Endothelial cell of umbilical vein (primary cell): ENCODE measurements at regions not wholly inside any gene's neighbourhood (a gene's known extent, or its start where the extent isn't known, plus 50 kb on each side); places are given as distances from the start of the nearest gene placed in this dataset.

Experiments used
- BruUV-seq: library from RNA; stranded (reverse); fragments of 400-500 nt; replicated peaks from 2 replicates; lab custom pipeline; 2021; lab: Mats Ljungman, UMichigan
- CTCF ChIA-PET: fragments of 300-600, 350-600 bp; sonication (Branson Sonifier 250); formaldehyde crosslinking; loops from one replicate; lab custom pipeline; 2021; ENCODE audit warnings: antibody characterized with exemption, inconsistent platforms; lab: Charles Lee
- POLR2A ChIA-PET: fragments of 300-600, 350-600 bp; sonication (Branson Sonifier 250); formaldehyde crosslinking; loops from one replicate; lab custom pipeline; 2021; ENCODE audit warnings: antibody characterized with exemption, inconsistent platforms; lab: Charles Lee
- DNase-seq: peaks from one replicate; pipeline ENCODE4 v3.0.0-alpha.2; 2011; ENCODE audit warnings: low read depth, low spot score
- FAIRE-seq: peaks from 2 replicates; lab custom pipeline; 2011; peaks lifted over from hg19 to GRCh38; lab: Jason Lieb, UNC
- H2AFZ ChIP-seq: 2 replicates; pipeline ENCODE4 v1.6.0; 2012; ENCODE audit warnings: low read depth, low read length, control low read depth, inconsistent platforms
- H3K27ac ChIP-seq: 2 replicates; pipeline ENCODE4 v1.5.1; 2011; ENCODE audit warnings: low read depth, mild to moderate bottlenecking, control low read depth, low read length, moderate library complexity; ENCODE audit not compliant: insufficient read depth
- H3K27me3 ChIP-seq, 2 experiments: 2 replicates each; pipeline versions ENCODE4 v1.6.0 to v1.6.1; 2011; ENCODE audit warnings: low read length in 2 of 2, mixed read lengths in 1 of 2; ENCODE audit not compliant: control insufficient read depth in 2 of 2, insufficient read depth in 2 of 2
- H3K36me3 ChIP-seq, 2 experiments: 2 replicates in 1 of 2; 3 replicates in 1 of 2; pipeline ENCODE4 v1.5.1; 2011; ENCODE audit warnings: low read length in 2 of 2, mild to moderate bottlenecking in 1 of 2, moderate library complexity in 1 of 2; ENCODE audit not compliant: control insufficient read depth in 2 of 2, insufficient read depth in 2 of 2; ENCODE audit errors: extremely low read depth in 1 of 2
- H3K4me1 ChIP-seq: 3 replicates; pipeline ENCODE4 v1.5.1; 2011; ENCODE audit warnings: mild to moderate bottlenecking, low read length; ENCODE audit not compliant: control insufficient read depth, insufficient read depth; ENCODE audit errors: extremely low read depth
- H3K4me2 ChIP-seq: 2 replicates; pipeline ENCODE4 v1.6.1; 2011; ENCODE audit warnings: low read length, control low read depth, mixed read lengths; ENCODE audit not compliant: insufficient read depth
- H3K4me3 ChIP-seq, 3 experiments: fragments of 200-600 bp in 1 of 3; sonication (generic), shearing (Covaris generic) in 1 of 3; replicated peaks in 1 of 3; 2 replicates each; pipeline ENCODE4 v1.5.1; 2011 to 2016; ENCODE audit warnings: control low read depth in 3 of 3, low read length in 3 of 3, mild to moderate bottlenecking in 2 of 3, inconsistent platforms in 1 of 3, low read depth in 1 of 3, moderate library complexity in 1 of 3; ENCODE audit not compliant: insufficient read depth in 1 of 3
- H3K79me2 ChIP-seq: 2 replicates; pipeline ENCODE4 v1.6.0; 2012; ENCODE audit warnings: low read length, inconsistent platforms; ENCODE audit not compliant: control insufficient read depth, insufficient read depth
- H3K9ac ChIP-seq: replicated peaks from 2 replicates; pipeline ENCODE3; 2011; ENCODE audit warnings: low read length, control low read depth; ENCODE audit not compliant: insufficient read depth; ENCODE audit errors: extremely low read depth
- H3K9me1 ChIP-seq: replicated peaks from 3 replicates; pipeline ENCODE4 v1.6.0; 2011; ENCODE audit warnings: mild to moderate bottlenecking, low read length; ENCODE audit not compliant: control insufficient read depth, insufficient read depth; ENCODE audit errors: extremely low read depth
- H3K9me3 ChIP-seq: replicated peaks from 2 replicates; pipeline ENCODE4 v1.5.1; 2012; ENCODE audit warnings: low read length, inconsistent platforms; ENCODE audit not compliant: control insufficient read depth, insufficient read depth
- H4K20me1 ChIP-seq: replicated peaks from 2 replicates; pipeline ENCODE3; 2011; ENCODE audit warnings: mild to moderate bottlenecking, low read length; ENCODE audit not compliant: control insufficient read depth, insufficient read depth; ENCODE audit errors: extremely low read depth
- EZH2 ChIP-seq: IDR thresholded peaks from 2 replicates; pipeline ENCODE4 v1.6.1; 2012; ENCODE audit warnings: borderline replicate concordance, low read depth, mild to moderate bottlenecking, moderate library complexity, low read length, inconsistent platforms; ENCODE audit not compliant: severe bottlenecking
- FOS ChIP-seq: IDR thresholded peaks from 2 replicates; pipeline ENCODE4 v1.6.1; 2011; ENCODE audit warnings: mild to moderate bottlenecking, low read length, moderate library complexity, borderline replicate concordance; ENCODE audit not compliant: insufficient read depth
- GATA2 ChIP-seq: IDR thresholded peaks from 2 replicates; pipeline ENCODE4 v1.7.0; 2011; ENCODE audit warnings: low read depth, mild to moderate bottlenecking, moderate library complexity, mixed read lengths, low read length; ENCODE audit not compliant: insufficient read length, insufficient read depth
- JUN ChIP-seq: IDR thresholded peaks from 2 replicates; pipeline ENCODE4 v1.6.1; 2011; ENCODE audit warnings: borderline replicate concordance, low read depth; ENCODE audit not compliant: insufficient read length, insufficient read depth
- MAX ChIP-seq: IDR thresholded peaks from 2 replicates; pipeline ENCODE4 v1.6.1; 2011; ENCODE audit not compliant: insufficient read depth, insufficient read length
- MYC ChIP-seq: IDR thresholded peaks from one replicate; pipeline ENCODE4 v1.6.1; 2011; ENCODE audit warnings: mild to moderate bottlenecking, low read depth, low read length
- POLR2A ChIP-seq: IDR thresholded peaks from 2 replicates; pipeline ENCODE4 v1.6.1; 2012; ENCODE audit warnings: low read depth, mild to moderate bottlenecking, control low read depth, low read length
- POLR2AphosphoS5 ChIP-seq: IDR thresholded peaks from 2 replicates; pipeline ENCODE4 v1.6.1; 2012; ENCODE audit warnings: low read depth, mild to moderate bottlenecking, control low read depth, low read length, moderate library complexity; ENCODE audit not compliant: insufficient read depth
- dilution Hi-C: fragments of 300-500 bp; cut with MboI; formaldehyde crosslinking; loops from one replicate; pipeline ENCODE4 v1.15.0; 2019; ENCODE audit warnings: low sequenced_read_pairs; ENCODE audit not compliant: extremely low pct_ligation_motif_present
- intact Hi-C: fragments of 100-400 bp; cut with micrococcal nuclease; formaldehyde crosslinking; loops from one replicate; pipeline ENCODE4 v1.10.0; 2022
- TF ChIP-seq, protein P1 (sequence below), 2 donors: IDR thresholded peaks; 1 replicate in 1 of 2; 2 replicates in 1 of 2; pipeline ENCODE4 v1.5.1; 2011; ENCODE audit warnings: low read length in 2 of 2, mild to moderate bottlenecking in 2 of 2, moderate library complexity in 2 of 2, control low read depth in 1 of 2, inconsistent platforms in 1 of 2, low read depth in 1 of 2; ENCODE audit not compliant: insufficient read depth in 1 of 2; ENCODE audit errors: extremely low read depth in 1 of 2

DNA sequence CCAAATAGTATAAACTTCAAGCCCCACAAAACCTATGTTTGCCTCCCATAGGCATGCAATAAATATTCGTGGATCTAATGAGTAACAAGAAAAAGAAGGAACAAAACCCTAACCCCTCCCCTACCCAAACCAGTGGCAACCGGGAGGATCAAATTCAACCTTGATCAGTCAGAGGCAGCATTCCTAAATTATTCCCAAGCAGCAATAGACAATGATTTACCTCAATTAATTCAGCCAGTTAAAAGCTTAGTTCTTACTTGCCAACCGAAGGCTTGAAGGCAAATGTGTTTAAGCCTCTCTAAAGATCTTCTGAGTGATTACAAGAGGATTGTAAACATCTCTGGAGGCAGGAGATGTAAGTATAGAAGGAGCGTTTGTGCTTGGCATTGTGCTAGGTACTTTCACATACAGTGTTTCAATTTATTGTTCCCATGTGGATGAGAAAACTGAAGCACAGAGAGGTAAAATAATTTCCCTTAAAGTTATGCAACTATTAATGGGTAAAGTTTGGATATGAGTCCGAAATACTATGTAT is 197.7 kb downstream of the MTX2 start:
- no peak for TF ChIP-seq POLR2A
- TF ChIP-seq, protein P1, sequence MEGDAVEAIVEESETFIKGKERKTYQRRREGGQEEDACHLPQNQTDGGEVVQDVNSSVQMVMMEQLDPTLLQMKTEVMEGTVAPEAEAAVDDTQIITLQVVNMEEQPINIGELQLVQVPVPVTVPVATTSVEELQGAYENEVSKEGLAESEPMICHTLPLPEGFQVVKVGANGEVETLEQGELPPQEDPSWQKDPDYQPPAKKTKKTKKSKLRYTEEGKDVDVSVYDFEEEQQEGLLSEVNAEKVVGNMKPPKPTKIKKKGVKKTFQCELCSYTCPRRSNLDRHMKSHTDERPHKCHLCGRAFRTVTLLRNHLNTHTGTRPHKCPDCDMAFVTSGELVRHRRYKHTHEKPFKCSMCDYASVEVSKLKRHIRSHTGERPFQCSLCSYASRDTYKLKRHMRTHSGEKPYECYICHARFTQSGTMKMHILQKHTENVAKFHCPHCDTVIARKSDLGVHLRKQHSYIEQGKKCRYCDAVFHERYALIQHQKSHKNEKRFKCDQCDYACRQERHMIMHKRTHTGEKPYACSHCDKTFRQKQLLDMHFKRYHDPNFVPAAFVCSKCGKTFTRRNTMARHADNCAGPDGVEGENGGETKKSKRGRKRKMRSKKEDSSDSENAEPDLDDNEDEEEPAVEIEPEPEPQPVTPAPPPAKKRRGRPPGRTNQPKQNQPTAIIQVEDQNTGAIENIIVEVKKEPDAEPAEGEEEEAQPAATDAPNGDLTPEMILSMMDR (IDR thresholded peaks at IDR 0.05; ENCODE audit: extremely low read depth in 1 of 2, insufficient read depth in 1 of 2, low read depth in 1 of 2, low read length in 2 of 2) = no peak
- TF ChIP-seq MAX = no peak
- no peak for TF ChIP-seq POLR2AphosphoS5
- TF ChIP-seq JUN = no peak
- TF ChIP-seq FOS = no peak
- TF ChIP-seq MYC = no peak
- no peak for TF ChIP-seq EZH2
- no peak for TF ChIP-seq GATA2
- intact Hi-C loops = no loop called here

More for the DNA sequence above, 197.7 kb downstream of the MTX2 start:
- Histone ChIP-seq H3K9me3 (no peaks in the 10 kb centered on the region), H3K4me2 (no peak overlapping the region), H3K27ac (no peak overlapping the region), H3K9ac (no peak overlapping the region), H3K4me1 (peaks cover 6% of the 10 kb centered on the region), H3K27me3 (no peaks in the 10 kb centered on the region), H3K36me3 (no peaks in the 10 kb centered on the region), H4K20me1 (no peaks in the 10 kb centered on the region), H3K9me1 (no peaks in the 10 kb centered on the region), H3K79me2 (no peaks in the 10 kb centered on the region), H3K4me3 (no peak overlapping the region), H2AFZ (no peak overlapping the region)
- CTCF ChIA-PET = interaction anchor here (1.4 to 1.5 kb wide), 2 partner anchors 12 to 87 kb away, joined by 3 to 7 read pairs; no protein-coding TSS in a partner anchor
- BruUV-seq = no TSS peak
- FAIRE-seq (no peak), DNase-seq (no peak)
- POLR2A ChIA-PET = no interaction called here
- dilution Hi-C loops = no loop called here
